Lung (tissue), 11 donors: ENCODE measurements at regions not wholly inside any gene's neighbourhood (a gene's known extent, or its start where the extent isn't known, plus 50 kb on each side); places are given as distances from the start of the nearest gene placed in this dataset.
A peak's percentile ranks its signal among the peaks of the same experiment; 100 is the strongest.

Experiments
- ATAC-seq: fragments of 200-7000 bp; cut with Tn5 transposase; one replicate; pipeline ENCODE4 v1.9.1; 2020; ENCODE audit warnings: moderate number of reproducible peaks; ENCODE audit not compliant: insufficient read depth, low FRiP score
- DNase-seq, 3 donors: peaks; one replicate each; pipeline ENCODE4 v3.0.0-alpha.2; 2013 to 2017
- H3K27ac ChIP-seq, 2 donors: one replicate each; pipeline ENCODE4 v1.5.1; 2013; ENCODE audit warnings: mild to moderate bottlenecking in 2 of 2, moderate library complexity in 2 of 2, control low read depth in 1 of 2, inconsistent platforms in 1 of 2, low read depth in 1 of 2, low read length in 1 of 2
- H3K27me3 ChIP-seq, 3 donors: one replicate each; pipeline ENCODE4 v1.5.1; 2013; ENCODE audit warnings: low read length in 2 of 3; ENCODE audit not compliant: control insufficient read depth in 3 of 3, insufficient read depth in 3 of 3
- H3K36me3 ChIP-seq, 4 donors: one replicate each; pipeline ENCODE4 v1.5.1; 2013; ENCODE audit warnings: low read length in 4 of 4, mild to moderate bottlenecking in 1 of 4, moderate library complexity in 1 of 4; ENCODE audit not compliant: control insufficient read depth in 4 of 4, insufficient read depth in 4 of 4
- H3K4me1 ChIP-seq, 5 donors: one replicate each; pipeline ENCODE4 v1.5.1; 2013; ENCODE audit warnings: low read length in 5 of 5, mild to moderate bottlenecking in 2 of 5, moderate library complexity in 1 of 5; ENCODE audit not compliant: control insufficient read depth in 5 of 5, insufficient read depth in 5 of 5
- H3K4me3 ChIP-seq: one replicate; pipeline ENCODE4 v1.5.1; 2013; ENCODE audit warnings: mild to moderate bottlenecking, control low read depth, moderate library complexity
- H3K9ac ChIP-seq, 2 donors: one replicate each; pipeline ENCODE4 v1.5.1; 2013; ENCODE audit warnings: low read length in 2 of 2, control low read depth in 1 of 2; ENCODE audit not compliant: insufficient read depth in 1 of 2
- H3K9me3 ChIP-seq, 4 donors: one replicate each; pipeline ENCODE4 v1.5.1; 2013; ENCODE audit warnings: low read length in 3 of 4, mild to moderate bottlenecking in 1 of 4, moderate library complexity in 1 of 4; ENCODE audit not compliant: control insufficient read depth in 4 of 4, insufficient read depth in 3 of 4
- WGBS, 2 donors: extraction: QIAGEN DNeasy Blood & Tissue Kit; methylation state at CpG; one replicate each; pipeline ENCODE4 v1.1.7; 2013; 5-methylcytosine and 5-hydroxymethylcytosine counted together
- TF ChIP-seq, protein P1 (sequence below): IDR thresholded peaks from 2 replicates; pipeline ENCODE4 v1.5.1; 2012; ENCODE audit warnings: mild to moderate bottlenecking; ENCODE audit errors: control extremely low read depth, extremely low read depth
- donor health status: control.
- donor health status: control.
- donor health status: Bipolar disorder and iron deficiency.
- donor health status: healthy.
- donor health status: DM: yes; HTN: yes; CAD: no.

- Histone ChIP-seq H3K27me3 (no peaks in the 10 kb centered on the region), H3K27ac (no peak overlapping the region), H3K4me3 (no peak overlapping the region), H3K36me3 (no peaks in the 10 kb centered on the region), H3K4me1 (no peaks in the 10 kb centered on the region), H3K9ac (no peak overlapping the region), H3K9me3 (no peaks in the 10 kb centered on the region)
- ATAC-seq (no peak), DNase-seq (no peak)
- WGBS, 2 donors: 80 to 91% methylated on average over 2 of the region's 2 CpGs
- TF ChIP-seq, protein P1, sequence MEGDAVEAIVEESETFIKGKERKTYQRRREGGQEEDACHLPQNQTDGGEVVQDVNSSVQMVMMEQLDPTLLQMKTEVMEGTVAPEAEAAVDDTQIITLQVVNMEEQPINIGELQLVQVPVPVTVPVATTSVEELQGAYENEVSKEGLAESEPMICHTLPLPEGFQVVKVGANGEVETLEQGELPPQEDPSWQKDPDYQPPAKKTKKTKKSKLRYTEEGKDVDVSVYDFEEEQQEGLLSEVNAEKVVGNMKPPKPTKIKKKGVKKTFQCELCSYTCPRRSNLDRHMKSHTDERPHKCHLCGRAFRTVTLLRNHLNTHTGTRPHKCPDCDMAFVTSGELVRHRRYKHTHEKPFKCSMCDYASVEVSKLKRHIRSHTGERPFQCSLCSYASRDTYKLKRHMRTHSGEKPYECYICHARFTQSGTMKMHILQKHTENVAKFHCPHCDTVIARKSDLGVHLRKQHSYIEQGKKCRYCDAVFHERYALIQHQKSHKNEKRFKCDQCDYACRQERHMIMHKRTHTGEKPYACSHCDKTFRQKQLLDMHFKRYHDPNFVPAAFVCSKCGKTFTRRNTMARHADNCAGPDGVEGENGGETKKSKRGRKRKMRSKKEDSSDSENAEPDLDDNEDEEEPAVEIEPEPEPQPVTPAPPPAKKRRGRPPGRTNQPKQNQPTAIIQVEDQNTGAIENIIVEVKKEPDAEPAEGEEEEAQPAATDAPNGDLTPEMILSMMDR: no peak
Observed at GRCh38 chr5:6048746-6049145, 329.6 kb downstream of the MED10 start.

- DNase-seq (peak in 1 of 3 donors; percentile 0), ATAC-seq (no peak)
- Histone ChIP-seq H3K4me1 (no peaks in the 10 kb centered on the region), H3K36me3 (no peaks in the 10 kb centered on the region), H3K27ac (no peak overlapping the region), H3K9me3 (no peaks in the 10 kb centered on the region), H3K27me3 (no peaks in the 10 kb centered on the region), H3K4me3 (no peak overlapping the region), H3K9ac (no peak overlapping the region)
- 73 to 76% methylated on average over 16 of the region's 16 CpGs for WGBS, 2 donors
- TF ChIP-seq, protein P1: no peak
Observed at GRCh38 chr5:6046296-6046967, 331.9 kb downstream of the MED10 start.

GRCh38 chr5:6043491-6044310 is 334.6 kb downstream of the MED10 start:
- H3K4me1 ChIP-seq: no peaks in the 10 kb centered on the region
- WGBS, 2 donors: 80 to 89% methylated on average over 13 of the region's 13 CpGs
- no peak overlapping the region for H3K27ac ChIP-seq
- no peak for ATAC-seq
- H3K36me3 ChIP-seq: no peaks in the 10 kb centered on the region
- H3K9ac ChIP-seq: no peak overlapping the region
- H3K4me3 ChIP-seq: no peak overlapping the region
- DNase-seq: no peak
- H3K9me3 ChIP-seq: no peaks in the 10 kb centered on the region
- H3K27me3 ChIP-seq: no peaks in the 10 kb centered on the region
- TF ChIP-seq, protein P1: no peak
